SK-N-MC (cell line): ENCODE measurements at regions not wholly inside any gene's neighbourhood (a gene's known extent, or its start where the extent isn't known, plus 50 kb on each side); places are given as distances from the start of the nearest gene placed in this dataset.

Experiments
- EZH2 ChIP-seq: fragments of 200-600 bp; sonication (generic); IDR thresholded peaks from one replicate; pipeline ENCODE4 v1.6.1; 2017; ENCODE audit warnings: antibody characterized with exemption
- FOXP2 ChIP-seq: optimal IDR thresholded peaks from 2 replicates; pipeline ENCODE3; 2011; ENCODE audit warnings: mild to moderate bottlenecking, moderate library complexity; ENCODE audit not compliant: insufficient read depth; ENCODE audit errors: extremely low read length, control extremely low read depth
- POLR2AphosphoS5 ChIP-seq: IDR thresholded peaks from 2 replicates; pipeline ENCODE4 v1.6.1; 2012; ENCODE audit warnings: mild to moderate bottlenecking, low read depth, low read length, borderline replicate concordance

DNA sequence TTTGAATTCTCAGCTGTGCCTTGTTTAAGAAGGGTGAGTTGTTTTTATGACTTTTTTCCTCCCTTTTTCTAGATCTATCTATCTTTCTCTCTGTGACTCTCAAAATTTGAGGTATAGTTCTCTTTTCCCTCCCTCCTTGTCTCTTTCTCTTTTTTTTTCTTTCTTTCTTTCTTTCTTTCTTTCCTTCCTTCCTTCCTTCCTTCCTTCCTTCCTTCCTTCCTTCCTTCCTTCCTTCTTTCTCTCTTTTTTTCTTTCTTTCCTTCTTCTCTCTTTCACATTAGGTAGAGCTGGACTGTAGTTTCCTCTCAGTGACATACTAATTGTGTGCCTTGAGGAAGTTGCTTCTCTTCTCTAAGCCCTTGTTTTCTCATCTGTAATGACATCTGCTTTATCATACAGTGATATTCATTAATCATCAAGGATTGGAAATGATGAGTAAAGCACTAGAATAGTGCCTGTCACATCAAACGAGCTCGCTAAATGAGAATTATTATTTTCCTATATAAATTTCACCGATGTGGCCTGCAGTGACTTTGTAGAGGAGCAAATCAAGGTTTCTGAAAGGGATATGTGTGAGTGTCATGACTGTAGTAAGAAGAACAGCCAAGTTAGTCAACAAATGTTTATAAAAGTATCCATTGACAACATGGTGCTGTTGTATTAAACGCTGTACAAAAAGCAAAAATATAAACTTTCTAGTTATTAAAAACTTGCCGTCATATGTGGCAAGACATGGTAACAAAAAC lies 78.9 kb upstream of the SLC38A2 start:
- TF ChIP-seq EZH2 (no peak), FOXP2 (no peak), POLR2AphosphoS5 (no peak)
